A673 (cell line): ENCODE measurements at regions not wholly inside any gene's neighbourhood (a gene's known extent, or its start where the extent isn't known, plus 50 kb on each side); places are given as distances from the start of the nearest gene placed in this dataset.

Experiments
- CTCF ChIP-seq: fragments of 300-800, 200-600 bp; sonication (generic); conservative IDR thresholded peaks from 2 replicates; pipeline ENCODE4 v1.5.1; 2017; ENCODE audit warnings: low read depth, mild to moderate bottlenecking, antibody characterized with exemption, low read length, moderate library complexity, mixed read lengths
- EZH2 ChIP-seq: fragments of 200-600 bp; sonication (generic); IDR thresholded peaks from 2 replicates; pipeline ENCODE4 v1.6.1; 2017; ENCODE audit warnings: borderline replicate concordance, low read depth, mild to moderate bottlenecking, mixed read lengths, antibody characterized with exemption, low read length; ENCODE audit not compliant: poor library complexity, severe bottlenecking

GRCh38 chr11:127804747-127805400 lies 782.5 kb downstream of the ETS1 start:
- TF ChIP-seq CTCF (no peak), EZH2 (no peak)
